T-helper 1 cell treated with Interleukin-12 subunit alpha and Interleukin-12 subunit beta and Interleukin-4 antibody, amounts not matched to agents 30 ng/mL and 1 ng/mL, for 36 hours (primary cell): ENCODE measurements at regions not wholly inside any gene's neighbourhood (a gene's known extent, or its start where the extent isn't known, plus 50 kb on each side); places are given as distances from the start of the nearest gene placed in this dataset.
"Not testable (repeated sequence)": the region's sequence is repeated elsewhere in the genome, so short reads cannot be mapped to it uniquely, and the experiment has no call there.

Experiments used
- intact Hi-C: fragments of 100-400 bp; cut with micrococcal nuclease; formaldehyde crosslinking; loops from one replicate; pipeline ENCODE4 v1.15.1; 2024

DNA sequence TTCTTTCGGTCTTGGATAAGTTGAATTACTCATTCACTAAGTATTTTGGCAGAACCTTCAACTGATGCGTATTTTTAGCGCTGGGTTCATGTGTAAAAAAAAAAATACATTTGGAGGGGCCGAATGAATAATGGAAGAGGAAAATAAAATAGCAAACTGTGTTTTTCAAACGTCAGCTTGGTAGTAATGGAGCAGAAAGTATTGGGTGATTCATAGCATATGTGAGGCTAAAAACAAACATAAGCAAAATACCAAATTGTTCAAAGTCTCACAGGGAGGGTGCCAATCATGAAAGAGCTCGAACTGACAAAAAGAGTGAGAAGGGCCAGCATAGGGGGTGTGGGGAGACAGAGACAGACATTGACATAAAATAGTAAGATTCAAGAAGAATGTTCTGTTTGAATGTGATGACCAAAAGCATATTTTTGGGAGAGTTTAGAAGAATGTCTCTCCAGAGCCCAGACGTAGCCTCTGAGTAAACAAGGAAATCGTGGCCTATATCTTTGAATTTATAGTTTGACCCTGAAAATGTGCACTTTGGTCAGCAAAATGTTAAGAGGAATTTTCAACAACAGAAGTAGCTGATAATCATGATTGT lies 174.9 kb upstream of the HMHB1 start:
- intact Hi-C loops: no loop called here

GRCh38 chr5:143635888-143636287 lies 176.1 kb upstream of the HMHB1 start:
- intact Hi-C loops: no loop called here

DNA sequence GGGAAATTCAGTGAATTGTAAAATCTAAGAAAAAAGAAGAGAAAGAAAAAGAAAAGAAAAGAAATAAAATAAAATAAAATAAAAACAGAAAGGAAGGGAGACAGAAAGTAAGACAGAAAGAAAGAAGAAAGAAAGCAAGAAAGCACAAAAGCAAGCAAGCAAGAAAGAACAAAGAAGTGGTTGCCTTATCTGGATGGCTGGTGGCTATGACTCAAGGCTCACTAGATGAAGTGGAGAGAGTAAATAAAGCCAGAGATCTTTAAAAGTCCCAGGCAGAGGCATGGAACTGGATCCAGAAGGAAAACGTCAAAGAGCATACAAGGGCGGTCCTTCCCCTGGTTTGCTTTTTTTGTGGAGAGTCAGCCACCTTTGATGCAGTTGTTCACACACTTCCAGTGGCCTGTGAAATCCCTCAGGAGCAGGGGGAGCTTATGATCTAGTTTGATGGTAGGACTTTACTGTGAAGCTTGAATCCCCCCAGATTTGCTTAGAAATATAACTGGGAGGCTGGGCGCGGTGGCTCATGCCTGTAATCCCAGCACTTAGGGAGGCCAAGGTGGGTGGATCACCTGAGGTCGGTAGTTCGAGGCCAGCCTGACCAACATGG lies 176.7 kb upstream of the HMHB1 start:
- intact Hi-C loops: no loop called here

DNA sequence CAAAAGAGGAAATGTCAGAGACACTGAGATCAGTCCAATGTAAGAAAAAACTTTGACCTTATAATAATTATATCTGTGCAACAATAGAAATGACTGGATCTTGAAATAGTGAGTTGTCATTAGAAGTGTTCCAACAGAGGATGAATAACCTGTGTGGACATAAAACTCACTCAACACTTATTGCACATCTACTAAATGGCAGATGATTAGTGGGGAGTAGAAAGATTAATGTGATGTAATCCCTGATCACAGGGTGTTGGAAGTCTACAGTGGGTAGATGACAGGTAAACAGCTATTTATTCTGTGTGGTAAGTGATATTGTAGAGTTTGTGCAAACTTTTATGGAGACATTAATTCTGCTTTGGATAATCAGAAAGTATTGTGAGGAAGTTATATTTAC lies 177.3 kb upstream of the HMHB1 start:
- intact Hi-C loops: no loop called here

- intact Hi-C loops: no loop called here
These were observed 181.9 kb upstream of the HMHB1 start for GRCh38 chr5:143629871-143630659.

DNA sequence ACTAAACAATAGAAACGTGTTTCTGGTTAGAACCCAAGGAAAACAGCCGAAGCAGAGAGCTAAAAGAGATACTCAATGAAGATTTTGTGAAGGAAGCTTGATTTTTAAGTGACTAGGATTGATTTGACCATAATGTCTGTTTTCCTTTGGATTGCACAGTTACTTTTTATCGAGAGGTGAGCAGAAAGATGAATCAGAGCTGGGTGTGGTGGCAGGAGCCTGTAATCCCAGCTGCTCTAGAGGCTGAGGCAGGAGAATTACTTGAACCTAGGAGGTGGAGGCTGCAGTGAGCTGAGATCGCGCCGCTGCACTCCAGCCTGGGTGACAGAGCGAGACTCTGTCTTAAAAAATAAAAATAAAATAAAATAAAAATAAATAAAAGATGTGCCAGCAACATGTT lies 186.9 kb upstream of the HMHB1 start:
- intact Hi-C loops: not testable (repeated sequence)

DNA sequence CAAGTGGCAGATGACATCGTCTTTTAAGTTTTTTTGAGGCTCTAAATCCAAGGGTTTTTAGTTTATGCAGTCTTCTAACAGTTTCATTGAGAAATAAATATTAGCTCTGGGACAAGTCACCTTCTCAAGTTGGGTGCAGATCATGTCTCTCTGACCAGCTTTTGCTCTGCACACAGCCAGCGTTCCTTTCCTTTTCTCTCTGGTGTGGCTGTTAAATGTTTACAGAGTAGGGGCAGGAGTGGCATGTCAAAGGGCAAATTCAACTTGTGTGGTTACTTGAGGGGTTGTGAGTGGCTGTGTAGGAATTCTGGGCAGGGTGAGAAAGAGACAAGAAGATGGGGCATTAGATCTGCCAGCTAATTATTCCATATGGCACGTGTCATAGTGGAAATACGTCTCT lies 187.5 kb upstream of the HMHB1 start:
- intact Hi-C loops: no loop called here

- intact Hi-C loops: no loop called here
These were observed 192.9 kb upstream of the HMHB1 start for GRCh38 chr5:143619040-143619439.

DNA sequence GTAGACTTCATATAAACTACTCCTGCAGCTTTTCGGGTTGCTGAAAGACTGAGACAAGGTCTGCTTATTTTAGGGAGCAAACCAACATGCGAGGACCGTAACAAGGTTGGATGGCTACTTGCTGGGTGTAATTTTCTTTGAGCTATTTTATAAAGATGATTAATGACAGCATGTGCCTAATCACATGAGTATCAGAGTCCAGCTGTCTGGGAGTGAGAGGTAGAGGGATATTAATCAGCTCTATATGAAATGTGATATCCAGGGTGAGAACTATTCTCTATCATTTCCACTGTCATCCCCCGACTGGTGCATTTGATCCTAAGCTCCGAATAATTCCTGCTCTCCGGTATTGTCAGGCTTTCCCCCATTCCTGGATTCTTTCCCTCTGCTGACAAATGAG lies 193.8 kb upstream of the HMHB1 start:
- intact Hi-C loops: no loop called here

- intact Hi-C loops: no loop called here
These were observed 197.1 kb upstream of the HMHB1 start for GRCh38 chr5:143614831-143615230.

- intact Hi-C loops: no loop called here
These were observed 198.6 kb upstream of the HMHB1 start for GRCh38 chr5:143613329-143613728.

GRCh38 chr5:143610946-143611345 lies 201.0 kb upstream of the HMHB1 start:
- intact Hi-C loops: no loop called here

DNA sequence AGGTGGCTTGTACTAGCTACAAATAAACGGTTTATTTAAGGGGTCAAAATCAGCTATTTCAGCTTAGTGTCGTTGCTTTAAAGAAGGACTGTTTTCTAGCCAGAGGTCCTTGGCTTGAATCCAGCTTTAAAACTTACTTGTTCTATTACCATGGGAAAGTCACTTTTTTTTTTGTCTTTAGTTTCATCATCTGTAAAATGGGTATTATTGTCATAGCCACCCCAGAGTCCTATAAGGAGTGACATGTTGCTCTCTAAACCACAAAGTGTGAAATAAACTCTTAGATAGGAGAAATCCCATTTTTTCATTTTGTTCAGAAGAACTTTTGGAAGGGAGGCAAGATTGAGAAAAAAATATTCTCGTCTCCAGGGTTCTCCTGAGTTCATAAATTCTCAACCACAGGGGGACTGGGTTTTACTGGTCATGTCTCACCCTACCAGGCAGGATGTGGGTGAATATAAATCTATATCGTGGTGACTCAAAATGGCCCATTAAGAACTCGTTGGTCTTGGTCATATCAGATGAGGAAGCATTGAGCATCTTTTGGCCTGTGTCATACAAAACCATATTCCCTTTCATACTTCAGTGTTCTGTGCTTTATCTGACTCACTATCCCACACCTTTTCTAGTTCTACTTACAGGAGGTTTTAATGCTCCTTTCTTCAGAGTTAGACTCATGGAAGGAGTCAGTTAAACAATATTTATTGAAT lies 202.7 kb upstream of the NR3C1 start:
- intact Hi-C loops: loop anchor here (1.0 to 5.0 kb wide), 8 partner anchors 11 to 684 kb away; partner anchors contain the start of genes KCTD16 and YIPF5

GRCh38 chr5:143605403-143606005 lies 202.0 kb upstream of the NR3C1 start:
- intact Hi-C loops: loop anchor here (1.0 to 5.0 kb wide), 13 partner anchors 10 to 683 kb away; partner anchors contain the start of genes KCTD16 and YIPF5

- intact Hi-C loops: no loop called here
These were observed 198.4 kb upstream of the NR3C1 start for GRCh38 chr5:143601917-143602333.

DNA sequence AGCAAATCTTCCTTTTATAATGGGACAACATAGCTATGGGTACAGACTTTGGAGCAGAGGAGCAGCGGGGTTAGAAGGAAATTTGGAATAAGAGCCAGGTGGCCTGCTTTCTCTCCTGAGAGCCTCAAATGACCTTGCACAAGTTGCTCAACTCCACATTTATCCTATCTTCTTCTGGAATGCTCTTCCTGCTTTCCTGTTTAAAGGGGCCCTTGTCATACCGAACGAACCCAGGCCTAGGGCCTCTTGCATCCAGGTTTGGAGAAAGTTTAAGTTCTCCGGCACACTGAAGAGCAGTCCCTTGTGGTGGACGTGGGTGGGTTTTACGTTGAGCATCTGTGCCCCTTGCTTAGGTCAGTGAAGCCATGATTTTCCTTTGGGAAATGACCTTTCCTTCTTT lies 197.9 kb upstream of the NR3C1 start:
- intact Hi-C loops: no loop called here

DNA sequence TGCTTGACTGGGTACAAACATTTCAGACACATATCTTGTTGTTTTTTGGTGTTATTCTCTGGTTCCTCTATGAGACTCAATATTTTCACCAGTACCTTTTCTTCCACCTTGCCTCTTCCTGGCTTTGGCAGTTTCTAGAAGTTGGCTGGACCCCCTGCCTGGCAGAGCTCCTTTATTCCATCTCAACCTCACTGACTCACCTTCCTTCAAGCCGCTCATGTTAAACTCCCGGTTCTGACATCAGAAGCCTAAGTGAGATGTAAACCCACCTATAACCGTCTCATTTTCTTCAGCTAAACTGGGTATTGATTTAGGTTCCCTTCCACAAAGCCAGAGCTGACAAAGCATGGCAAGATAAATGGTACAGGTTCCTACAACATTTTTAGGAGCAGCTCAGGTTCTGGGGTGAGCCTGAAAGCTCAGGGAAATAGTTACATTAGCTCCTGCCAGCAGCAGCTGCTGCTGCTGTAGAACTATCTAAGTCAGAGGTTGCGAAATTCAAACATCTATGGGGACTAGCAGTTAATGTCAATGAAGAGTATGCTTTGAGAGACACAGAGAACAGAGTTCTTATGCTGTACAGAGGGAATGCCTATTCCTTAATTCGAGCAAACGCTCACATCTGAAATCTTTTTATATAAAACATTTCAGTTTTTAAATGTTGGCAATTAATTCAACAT lies 197.1 kb upstream of the NR3C1 start:
- intact Hi-C loops: no loop called here

GRCh38 chr5:143599474-143599873 lies 196.0 kb upstream of the NR3C1 start:
- intact Hi-C loops: no loop called here

GRCh38 chr5:143596824-143597223 lies 193.3 kb upstream of the NR3C1 start:
- intact Hi-C loops: no loop called here

GRCh38 chr5:143594902-143595818 lies 191.7 kb upstream of the NR3C1 start:
- intact Hi-C loops: loop anchor here (1.0 kb wide), 1 partner anchor 11 kb away; no protein-coding TSS in a partner anchor
